Limb (tissue), 2 donors: ENCODE measurements at regions not wholly inside any gene's neighbourhood (a gene's known extent, or its start where the extent isn't known, plus 50 kb on each side); places are given as distances from the start of the nearest gene placed in this dataset.

Experiments used
- DNase-seq, 2 donors: peaks; one replicate each; pipeline ENCODE4 v3.0.0-alpha.2; 2016; ENCODE audit errors: extremely low spot score in 2 of 2

GRCh38 chr2:225097035-225097434 lies 54.8 kb upstream of the DOCK10 start:
- no peak for DNase-seq
